ENCODE measurements at regions not wholly inside any gene's neighbourhood (a gene's known extent, or its start where the extent isn't known, plus 50 kb on each side); places are given as distances from the start of the nearest gene placed in this dataset.

DNA sequence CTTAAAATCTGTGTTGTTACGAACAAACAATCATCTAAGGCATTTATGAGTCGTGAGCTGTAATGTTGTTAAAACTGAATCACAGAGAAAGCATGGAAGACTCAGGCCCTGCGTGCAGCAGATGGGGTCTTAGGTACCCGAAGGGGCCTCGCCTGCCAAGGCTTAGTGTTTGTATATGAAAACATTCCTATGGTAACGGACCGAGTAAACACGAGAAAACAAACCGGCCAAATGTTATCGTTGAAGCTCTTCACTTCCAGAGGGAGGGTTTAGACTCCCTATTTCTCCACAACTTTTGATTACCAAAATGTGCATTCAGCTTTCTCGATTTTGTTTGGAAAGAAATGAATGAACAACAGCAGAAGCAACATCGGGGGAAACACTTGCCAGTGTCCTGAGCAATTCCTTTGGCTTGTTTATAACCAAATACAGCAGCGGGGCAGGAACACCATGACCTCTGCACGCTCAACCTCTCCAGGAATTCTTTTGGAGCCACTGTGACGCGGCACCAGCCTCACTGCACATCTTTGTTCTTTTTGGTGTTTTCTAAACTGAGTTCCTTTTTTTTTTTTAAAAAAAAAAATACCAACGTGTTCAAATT is 121.6 kb upstream of the KLF6 start:
- no peak for DNase-seq

DNA sequence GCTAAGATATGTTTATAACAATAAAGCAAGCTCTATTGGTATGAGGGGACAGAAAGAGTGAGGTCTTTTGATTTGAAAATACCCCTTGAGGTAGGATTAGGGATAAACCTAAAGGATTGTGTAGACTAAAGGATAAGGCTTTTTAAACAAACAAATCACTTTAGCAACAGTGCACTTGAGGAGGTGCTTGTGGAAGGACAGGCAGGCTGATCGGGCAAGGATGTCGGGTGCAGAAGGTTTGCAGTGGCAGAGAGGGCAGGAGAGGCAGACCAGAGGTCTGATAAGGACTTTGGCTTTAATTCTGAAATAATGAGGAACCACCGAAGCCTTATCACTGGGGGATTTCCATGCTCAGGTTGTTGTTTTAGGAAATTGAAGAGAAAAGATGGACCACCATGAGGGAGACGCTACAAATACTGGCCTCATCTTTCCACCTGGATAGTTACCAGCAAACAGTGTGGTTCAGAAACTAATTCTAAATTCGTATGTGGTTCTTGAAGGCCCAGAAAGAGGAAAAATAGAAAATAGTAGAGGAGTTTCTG is 119.5 kb upstream of the KLF6 start:
- no peak for DNase-seq

DNA sequence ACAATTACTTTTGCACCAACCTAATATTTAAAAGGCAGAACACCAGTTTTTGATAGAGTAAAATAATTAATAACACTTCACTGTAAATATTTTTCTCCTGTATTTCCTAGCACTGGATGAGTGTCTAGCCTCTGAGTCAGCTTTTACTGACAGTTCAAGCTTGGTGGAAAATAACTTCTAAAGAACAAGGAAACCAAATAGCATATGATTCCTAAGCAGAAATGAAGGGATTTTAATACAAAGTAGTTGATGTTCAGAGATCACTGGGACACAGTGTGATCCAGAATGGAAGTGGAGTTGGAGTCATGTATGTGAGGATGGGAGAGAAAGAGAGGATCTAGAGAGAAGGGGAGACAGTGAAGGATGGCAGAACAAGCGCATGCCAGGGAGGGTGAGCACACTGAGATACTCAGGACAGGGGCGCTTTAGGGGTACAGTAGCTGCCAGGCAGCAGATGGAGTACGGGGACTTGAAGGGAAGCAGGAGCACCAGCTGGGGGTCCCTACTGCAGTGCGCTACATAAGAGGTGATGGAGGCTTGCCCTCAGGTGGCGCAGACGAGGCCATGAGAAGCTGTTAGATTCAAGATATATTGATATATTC is 117.9 kb upstream of the KLF6 start:
- no peak for DNase-seq

DNA sequence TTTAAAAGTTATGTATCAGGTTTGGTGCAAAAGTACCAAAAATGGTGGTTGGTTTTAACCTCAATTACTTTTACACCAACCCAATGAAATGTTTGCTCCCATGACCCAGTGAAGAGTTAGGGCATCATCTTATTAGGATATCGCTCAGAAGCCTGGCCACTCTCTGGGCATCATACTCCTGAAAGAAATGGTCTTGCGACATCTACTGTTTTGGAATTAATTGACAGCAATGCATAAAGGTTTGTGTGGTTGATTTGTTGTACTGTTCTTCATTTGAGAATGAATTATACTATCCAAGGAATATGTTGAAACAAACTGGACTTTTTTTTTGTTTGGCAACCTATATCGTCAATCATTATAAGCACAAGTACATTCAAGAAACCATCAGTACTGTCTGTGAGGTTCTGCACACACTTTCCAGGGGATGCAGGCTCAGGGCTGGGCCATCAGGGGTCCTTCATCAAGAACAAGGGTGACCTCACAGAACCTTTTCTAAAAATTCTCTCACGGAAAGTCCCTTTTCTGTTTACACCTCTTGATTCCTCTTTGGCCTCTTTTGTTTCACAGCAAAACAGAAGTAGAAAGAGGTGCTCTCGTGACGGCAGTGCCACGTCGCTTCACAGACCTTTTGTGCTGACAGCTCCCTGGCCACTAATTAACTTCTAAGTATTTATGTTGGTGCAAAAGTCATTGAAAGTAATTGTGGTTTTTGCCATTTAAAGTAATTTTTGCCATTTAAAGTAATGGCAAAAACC is 117.2 kb upstream of the KLF6 start:
- no peak for DNase-seq

DNA sequence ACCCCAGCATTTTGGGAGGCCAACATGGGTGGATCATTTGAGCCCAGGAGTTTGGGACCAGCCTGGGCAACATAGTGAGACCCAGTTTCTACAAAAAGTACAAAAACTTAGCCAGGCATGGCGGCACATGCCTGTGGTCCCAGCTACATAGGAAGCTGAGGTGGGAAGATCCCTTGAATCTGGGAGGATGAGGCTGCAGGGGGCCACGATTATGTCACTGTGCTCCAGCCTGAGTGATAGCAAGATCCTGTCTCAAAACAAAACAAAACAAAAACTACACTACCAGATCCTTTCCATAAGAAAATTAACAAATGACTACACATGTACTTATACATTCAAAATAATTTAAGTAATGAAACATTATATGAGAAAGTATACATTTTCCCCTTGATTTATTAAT is 116.4 kb upstream of the KLF6 start:
- no peak for DNase-seq

DNA sequence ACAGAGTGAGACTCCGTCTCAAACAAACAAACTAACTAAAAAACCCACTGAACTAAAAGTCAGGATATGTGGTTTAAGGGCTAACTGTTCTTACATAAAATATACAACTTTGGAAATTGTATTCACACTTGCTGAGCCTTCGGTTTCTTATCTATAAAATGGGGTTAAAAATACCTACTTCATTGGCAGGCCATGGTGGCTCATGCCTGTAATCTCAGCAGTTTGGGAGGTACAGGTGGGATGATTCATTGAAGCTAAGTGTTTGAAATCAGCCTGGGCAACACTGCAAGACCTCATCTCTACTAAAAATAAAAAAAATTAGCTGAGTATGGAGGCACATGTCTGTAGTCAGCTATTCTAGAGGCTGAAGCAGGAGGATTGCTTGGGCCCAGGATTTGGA is 115.4 kb upstream of the KLF6 start:
- DNase-seq: no peak

DNA sequence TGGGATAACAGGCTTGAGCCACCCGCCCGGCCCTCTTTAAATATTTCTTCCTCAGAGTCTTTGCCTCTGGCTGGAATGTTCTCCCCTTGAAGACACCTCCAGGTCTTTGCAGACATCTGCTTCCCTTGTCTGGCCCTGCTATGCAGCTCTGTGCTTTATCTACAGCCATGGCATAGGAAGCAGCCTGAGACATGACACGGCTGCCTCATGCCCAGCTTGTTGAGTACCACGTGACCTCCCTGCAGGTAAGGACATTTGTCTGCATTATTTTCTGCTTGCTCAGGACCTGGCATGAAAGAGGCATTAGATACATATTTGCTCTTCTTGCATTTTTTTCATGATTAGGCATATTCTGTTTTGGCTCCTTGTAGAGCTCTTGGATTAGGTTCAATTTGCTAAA is 113.8 kb upstream of the KLF6 start:
- no peak for DNase-seq

DNA sequence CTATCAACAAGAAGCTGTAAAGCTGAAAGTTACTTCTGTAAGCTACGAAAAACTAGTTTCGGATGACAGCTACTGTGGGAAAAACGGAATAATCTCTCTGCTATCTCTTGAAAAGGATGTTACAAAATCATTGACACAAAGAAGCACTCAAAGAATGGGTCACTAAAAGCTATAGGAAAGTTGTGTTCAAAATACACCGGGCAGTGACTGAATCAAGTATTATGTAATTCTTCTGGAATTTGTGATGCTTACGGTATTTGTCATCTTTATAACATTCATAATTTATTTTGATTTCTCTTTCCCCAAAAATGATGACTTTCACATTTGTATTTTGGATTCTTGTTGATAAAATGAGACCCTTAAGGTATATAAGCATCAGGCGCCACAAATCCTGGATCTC is 112.1 kb upstream of the KLF6 start:
- DNase-seq: no peak

DNA sequence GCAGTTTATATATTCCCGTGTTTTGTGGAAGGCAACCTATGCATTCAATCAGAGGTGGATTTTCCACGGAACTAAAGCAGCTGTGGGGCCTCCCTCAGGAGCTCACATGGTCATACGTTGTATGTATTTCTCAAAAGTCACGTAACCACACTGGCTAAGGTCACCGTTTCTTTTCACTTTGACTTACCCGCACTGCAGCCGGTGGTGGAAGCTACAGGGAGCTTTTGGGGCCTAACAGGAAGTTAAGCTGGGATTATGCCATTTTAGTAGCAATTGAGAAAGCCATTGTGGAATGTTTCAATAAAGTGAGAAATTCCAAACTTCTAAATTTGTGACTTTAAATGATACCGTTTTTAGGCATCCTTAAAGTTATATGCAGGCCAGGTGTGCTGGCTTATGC is 111.2 kb upstream of the KLF6 start:
- no peak for DNase-seq

DNA sequence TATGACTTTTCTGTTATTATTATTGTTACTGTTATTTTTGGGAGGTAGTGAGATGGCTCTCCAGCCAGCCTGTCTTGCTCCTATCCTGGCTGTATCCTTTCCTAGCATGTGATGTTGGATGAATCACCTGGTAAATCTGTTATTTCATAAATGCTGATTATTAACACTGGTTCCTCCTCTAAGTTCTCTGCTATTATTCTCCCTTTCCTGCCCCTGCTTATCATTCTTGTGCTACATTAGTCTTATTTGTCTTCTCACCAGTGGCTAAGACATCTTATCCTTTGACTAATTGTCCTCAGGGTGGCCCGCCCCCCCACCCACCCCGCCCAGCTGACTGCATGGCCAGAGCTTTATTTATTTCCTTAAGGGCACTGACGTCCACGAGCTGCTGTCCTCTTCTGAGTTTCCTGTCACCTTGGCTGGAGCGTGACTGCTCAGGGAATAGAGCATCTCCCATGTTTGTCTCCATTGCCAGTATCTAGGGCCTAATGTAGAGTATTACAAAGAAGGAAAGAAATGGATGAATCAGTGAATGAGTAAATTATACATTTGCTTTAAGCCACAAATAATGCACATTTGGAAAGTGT is 110.1 kb upstream of the KLF6 start:
- DNase-seq: no peak

DNA sequence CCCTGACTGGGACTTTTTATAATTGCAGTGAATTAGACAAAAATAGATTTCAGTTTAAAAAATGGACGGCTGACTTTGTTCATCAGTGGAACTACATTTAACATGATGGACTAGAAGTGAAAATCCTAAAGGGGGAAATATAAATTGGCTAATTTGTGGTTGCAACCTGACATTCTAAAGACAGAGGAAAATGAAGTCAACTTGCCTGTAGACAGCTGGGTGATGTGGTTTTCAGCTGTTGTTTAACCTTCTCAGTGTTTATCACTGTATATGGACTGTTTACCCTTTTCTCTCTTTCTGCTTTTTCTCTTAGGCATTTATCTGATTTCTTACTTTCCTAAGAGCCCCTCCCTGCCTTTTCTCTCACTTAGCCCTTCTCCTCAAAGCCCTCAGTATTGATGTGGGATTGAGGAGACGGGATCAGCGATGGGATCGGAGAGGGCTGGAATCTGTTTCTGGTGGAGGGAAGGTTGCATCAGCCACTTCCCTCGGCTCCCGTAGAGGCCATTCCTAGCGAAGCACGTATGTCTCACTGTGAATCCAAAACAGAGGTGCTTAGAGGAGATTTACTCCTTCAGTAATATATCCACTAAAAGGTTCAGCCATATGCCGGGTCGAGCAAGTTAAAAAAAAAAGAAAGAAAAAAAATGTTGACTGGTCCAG is 109.0 kb upstream of the KLF6 start:
- no peak for DNase-seq

DNA sequence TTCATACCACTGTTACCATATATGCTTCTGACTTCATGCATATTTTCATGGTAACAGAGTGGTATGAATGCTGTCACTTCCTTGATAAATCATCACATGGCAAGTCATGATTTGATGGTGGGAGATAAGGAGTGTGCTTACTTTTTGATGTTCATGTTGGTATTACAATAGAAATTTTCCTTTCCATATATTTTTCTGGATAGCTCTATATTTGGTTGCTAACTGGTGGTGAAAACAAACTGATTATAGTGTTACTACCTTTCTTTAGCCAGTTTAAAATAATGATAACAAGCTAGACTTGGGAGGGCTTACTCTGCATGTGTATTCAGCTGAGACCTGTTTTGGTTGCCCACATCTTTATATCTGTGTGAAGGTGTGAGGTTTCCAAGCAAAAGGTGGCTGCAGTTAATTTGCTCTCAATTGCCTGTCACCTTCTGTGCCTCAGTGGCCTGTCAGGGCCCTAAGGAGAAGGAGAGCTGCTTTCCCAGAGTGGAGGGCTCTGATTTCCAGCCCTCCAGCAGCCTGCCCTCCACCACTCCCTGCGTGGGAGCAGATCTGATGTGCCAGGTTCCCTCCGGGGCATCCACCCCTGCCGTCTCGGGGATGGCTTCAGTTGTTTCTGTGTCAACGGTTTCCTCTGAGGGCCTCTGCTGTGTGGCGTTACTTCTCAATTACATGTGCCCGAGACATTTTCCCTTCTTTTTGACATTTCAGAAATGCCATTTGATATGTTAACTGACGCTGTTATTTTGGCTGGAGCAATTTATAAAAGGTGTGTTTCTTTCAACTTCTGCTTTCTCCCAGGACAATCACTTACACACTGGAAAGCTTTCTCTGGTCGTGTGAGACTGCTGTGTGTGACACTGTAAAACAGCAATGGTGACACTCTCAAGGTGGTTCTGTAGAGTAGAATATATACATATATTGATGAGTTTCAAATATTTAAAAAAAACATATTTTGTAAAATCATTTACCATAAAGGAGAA is 107.7 kb upstream of the KLF6 start:
- DNase-seq: no peak

DNA sequence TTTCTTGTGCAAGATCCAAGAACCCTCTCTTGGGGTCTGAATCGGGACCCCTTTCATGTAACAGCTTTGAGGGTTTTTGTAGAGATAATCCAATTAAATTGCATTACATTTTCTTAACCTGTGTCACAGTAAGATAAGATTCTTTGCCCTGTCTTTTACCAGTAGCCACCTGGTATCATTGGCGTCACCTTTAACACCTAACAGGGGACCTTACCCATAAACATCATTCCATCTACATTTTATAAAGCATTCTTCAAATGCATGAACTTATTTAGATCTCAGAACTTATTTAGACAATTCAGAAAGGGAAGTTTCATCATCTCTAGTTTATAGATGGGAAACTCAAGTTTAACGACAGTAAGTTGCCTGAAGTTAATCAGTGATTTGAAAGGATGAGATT is 106.4 kb upstream of the KLF6 start:
- DNase-seq: no peak

DNA sequence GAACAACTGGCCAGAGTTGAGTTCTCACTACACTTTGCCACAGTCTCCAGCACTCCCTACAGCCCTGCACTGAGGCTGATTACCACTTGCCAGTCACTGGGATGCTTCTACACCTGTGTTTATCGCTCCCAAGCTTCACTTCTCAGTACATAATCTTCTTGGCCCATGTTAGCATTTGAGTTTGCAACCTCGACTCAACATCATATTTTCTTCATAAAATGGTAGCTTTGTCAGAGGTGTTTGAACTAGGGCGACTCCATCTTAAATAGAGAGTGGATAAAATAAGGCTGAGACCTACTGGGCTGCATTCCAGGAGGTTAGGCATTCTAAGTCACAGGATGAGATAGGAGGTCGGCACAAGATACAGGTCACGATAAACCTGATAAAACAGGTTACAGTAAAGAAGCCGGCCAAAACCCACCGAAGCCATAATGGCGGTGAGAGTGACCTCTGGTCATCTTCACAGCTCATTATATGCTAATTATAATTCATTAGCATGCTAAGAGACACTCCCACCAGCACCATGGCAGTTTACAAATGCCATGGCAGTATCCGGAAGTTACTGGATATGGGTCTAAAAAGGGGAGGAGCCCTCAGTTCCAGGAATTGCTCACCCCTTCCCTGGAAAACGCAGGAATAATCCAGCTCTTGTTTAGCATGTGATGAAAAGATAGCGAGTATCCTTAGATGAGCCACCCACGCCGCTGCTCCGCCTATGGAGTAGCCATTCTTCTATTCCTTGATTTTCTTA is 105.8 kb upstream of the KLF6 start:
- DNase-seq: no peak

DNA sequence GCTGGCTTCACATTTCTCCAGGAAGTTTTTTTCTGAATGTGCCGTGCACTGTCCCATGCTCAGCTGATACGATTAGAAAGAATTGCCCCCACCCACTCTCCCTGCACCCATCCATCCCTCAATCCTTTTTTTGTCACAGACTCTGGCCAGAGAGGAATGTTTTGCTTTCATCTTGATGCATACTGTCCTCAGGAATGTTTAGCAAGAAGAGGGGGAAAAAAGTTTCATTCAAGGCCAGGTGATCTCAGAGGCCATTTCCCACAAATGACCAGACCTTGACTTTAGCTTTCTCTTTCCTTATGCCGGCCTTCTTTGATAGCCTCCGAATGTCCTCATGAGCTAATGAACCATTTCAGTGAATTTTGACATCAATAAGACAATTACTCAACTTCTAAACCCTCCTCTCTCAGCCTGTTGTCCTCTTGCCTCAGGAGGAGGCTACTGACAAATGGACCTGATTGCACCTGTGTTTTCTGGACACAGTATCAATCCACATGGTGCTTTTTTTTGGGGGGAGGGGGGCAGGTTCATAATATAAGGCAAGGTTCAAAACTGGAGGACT is 105.0 kb upstream of the KLF6 start:
- no peak for DNase-seq

DNA sequence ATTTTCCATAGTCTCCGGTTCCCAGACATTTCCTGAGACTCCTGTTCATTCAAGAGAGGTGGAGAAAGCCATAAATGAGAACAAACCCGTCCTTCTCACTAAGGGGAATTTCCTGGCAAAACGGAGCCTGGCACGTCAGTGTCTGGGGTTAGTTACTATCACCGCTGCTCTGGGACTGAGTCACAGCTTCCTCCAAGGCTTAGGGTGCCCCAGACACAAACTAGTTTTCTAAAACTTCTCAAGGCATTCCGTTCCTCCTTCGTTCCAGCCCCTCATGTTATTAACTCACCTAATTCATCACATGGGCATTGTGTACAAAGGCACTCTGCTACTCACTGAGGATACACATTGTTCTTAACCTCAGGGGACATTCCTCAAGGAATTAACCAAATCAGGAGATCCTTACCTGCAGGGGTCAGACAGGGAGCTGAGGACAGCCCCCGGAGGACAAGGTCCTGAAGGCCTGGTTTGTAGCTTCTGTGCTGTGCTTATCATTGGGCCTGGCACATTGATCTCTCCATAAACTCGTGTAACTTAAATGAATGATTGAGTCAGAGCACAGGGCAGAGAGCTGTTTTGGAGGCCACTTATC is 103.0 kb upstream of the KLF6 start:
- DNase-seq: no peak

DNA sequence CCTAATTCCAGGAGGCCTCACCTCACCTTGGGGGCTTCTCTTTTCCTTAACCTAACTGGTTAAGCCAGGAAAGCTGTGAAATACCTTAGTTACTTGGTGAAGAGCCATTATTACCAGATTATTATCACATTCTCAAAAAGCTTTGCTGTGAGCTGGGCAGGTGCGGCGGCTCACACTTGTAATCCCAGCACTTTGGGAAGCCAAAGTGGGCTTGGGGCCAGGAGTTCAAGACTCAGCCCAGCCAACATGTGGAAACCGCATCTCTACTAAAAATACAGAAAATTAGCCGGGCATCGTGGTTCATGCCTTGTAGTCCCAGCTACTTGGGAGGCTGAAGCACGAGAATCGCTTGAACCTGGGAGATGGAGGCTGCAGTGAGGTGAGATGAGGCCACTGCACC is 102.4 kb upstream of the KLF6 start:
- DNase-seq: no peak

DNA sequence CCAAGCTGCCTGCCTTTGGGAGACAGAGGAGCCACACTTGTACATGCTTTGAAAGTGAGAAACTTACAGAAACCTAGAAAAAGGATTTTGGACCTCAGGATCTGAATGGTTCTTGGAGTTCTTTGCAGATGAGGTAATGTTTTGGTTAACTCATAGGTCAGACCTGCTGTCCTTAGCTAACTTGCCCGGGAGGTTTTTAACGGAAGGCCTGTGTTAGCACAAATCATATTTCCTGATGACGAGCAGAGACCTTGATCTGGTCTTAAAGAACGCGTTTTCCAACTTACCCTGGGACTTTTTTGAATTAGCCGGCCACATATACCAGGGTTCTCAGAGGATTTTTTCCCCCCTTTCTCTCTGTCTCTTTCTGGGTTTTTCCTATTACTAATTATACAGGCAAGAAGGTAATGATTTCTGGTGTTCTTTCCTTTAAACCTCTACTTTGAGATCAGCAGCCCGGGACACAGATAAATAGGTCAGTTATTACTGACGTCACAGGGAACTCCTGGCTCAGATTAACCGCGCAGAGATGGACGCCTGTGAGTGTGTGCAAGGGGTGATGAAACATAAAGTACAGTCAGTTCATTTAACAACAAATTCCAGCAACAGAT is 101.7 kb upstream of the KLF6 start:
- no peak for DNase-seq

DNA sequence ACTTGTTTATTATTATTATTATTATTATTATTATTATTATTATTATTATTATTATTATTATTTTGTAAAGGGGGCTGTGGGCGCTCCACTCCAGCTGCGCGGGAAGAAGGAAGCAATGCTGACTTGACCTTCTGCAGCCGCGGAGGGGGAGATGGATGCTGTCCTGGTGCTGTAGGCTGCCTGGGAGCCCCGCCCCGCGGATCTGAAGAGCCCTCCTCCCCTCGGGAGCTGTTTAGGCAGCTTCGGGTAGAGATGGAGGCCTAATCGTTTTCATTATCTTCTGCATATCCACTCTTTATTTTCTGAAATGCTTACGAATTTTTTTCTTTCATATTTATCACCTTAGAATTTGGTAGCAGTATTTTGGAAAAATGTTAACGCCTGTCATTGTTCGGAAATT is 101.2 kb upstream of the KLF6 start:
- no peak for DNase-seq

DNA sequence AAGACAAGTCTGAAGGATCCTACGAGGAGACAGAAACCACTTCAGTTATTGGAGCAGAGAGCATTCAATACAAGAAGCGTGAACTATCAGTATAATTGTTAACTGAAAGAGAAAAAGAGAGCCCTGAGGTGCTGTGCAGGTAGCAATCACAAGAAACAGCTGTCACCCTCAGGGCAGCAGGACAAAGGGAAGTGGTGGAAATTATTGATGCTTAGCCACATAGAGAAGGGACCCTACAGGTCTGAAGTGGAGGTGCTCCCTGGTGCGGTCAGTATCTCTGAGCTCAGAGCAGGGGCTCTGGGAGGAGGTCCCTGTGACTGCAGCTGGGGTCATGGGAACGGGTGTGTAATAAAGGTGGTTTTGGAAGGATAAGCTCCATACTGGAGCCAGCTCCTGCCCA is 97.8 kb upstream of the KLF6 start:
- no peak for DNase-seq

Measured in activated naive CD4-positive, alpha-beta T cell (primary cell).